Activated CD8-positive, alpha-beta T cell treated with anti-CD3 and anti-CD28 coated beads for 36 hours (primary cell): ENCODE measurements at regions not wholly inside any gene's neighbourhood (a gene's known extent, or its start where the extent isn't known, plus 50 kb on each side); places are given as distances from the start of the nearest gene placed in this dataset.

ENCODE experiments used
- ATAC-seq: fragments of 200-7000 bp; cut with Tn5 transposase; one replicate; pipeline ENCODE4 v1.10.0; 2021; ENCODE audit warnings: mild to moderate bottlenecking, moderate library complexity
- CTCF ChIA-PET: fragments of 350-600 bp; sonication (Branson Sonifier 250); formaldehyde crosslinking; loops from one replicate; lab custom pipeline; 2021; ENCODE audit warnings: antibody characterized with exemption; lab: Charles Lee
- POLR2A ChIA-PET: fragments of 350-600 bp; sonication (Branson Sonifier 250); formaldehyde crosslinking; loops from one replicate; lab custom pipeline; 2021; ENCODE audit warnings: antibody characterized with exemption; lab: Charles Lee
- DNase-seq: peaks from one replicate; pipeline ENCODE4 v3.0.0-alpha.2; 2020
- H3K27ac Mint-ChIP-seq: one replicate; pipeline ENCODE4 v1.8.0; 2021; ENCODE audit warnings: mild to moderate bottlenecking, mixed read lengths
- H3K27me3 Mint-ChIP-seq: one replicate; pipeline ENCODE4 v1.8.0; 2021; ENCODE audit warnings: mixed read lengths
- H3K36me3 Mint-ChIP-seq: one replicate; pipeline ENCODE4 v1.8.0; 2021; ENCODE audit warnings: low read depth, mixed read lengths
- H3K4me1 Mint-ChIP-seq: one replicate; pipeline ENCODE4 v1.8.0; 2021; ENCODE audit warnings: low read depth, mixed read lengths
- H3K4me3 Mint-ChIP-seq: one replicate; pipeline ENCODE4 v1.8.0; 2021; ENCODE audit warnings: mild to moderate bottlenecking, moderate library complexity, mixed read lengths
- H3K9me3 Mint-ChIP-seq: one replicate; pipeline ENCODE4 v1.8.0; 2021; ENCODE audit warnings: mixed read lengths
- CTCF ChIP-seq: fragments of 200-600 bp; IDR thresholded peaks from one replicate; pipeline ENCODE4 v1.8.0; 2022; ENCODE audit warnings: antibody characterized with exemption, mild to moderate bottlenecking
- intact Hi-C: fragments of 100-400 bp; cut with micrococcal nuclease; formaldehyde crosslinking; loops from one replicate; pipeline ENCODE4 v1.10.0; 2022

- POLR2A ChIA-PET: no interaction called here
- Mint-ChIP-seq H3K27ac (no peak overlapping the region), H3K4me3 (no peak overlapping the region), H3K9me3 (peaks cover 1% of the 10 kb centered on the region), H3K4me1 (no peaks in the 10 kb centered on the region), H3K27me3 (no peaks in the 10 kb centered on the region), H3K36me3 (no peaks in the 10 kb centered on the region)
- intact Hi-C loops: no loop called here
- CTCF ChIA-PET: no interaction called here
- ATAC-seq (no peak), DNase-seq (no peak)
- TF ChIP-seq CTCF: no peak
These were observed 279.5 kb upstream of the EPHA4 start for GRCh38 chr2:221851531-221852045.

DNA sequence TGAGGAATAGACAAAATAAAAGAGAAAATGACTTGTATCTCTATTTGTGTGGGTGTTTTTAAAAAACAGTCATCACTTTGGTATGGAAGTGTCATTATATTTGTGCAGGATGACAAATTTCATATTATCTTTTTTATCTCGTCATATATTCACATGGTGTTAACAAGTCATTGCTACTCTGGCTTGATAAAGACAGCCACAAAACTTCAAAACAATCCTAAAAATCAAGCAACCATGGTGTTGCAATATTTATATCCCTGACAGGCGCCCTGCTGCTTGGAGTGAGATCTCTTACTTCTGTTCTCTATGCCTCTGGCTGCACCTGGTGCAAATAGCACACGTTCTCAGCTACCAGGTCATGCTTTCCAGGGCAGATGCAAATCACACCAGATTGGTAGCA, 278.0 kb upstream of the EPHA4 start:
- Mint-ChIP-seq H3K9me3 (peaks cover 1% of the 10 kb centered on the region), H3K4me1 (no peaks in the 10 kb centered on the region), H3K27me3 (no peaks in the 10 kb centered on the region), H3K36me3 (no peaks in the 10 kb centered on the region), H3K27ac (no peak overlapping the region), H3K4me3 (no peak overlapping the region)
- CTCF ChIA-PET: no interaction called here
- intact Hi-C loops: no loop called here
- ATAC-seq: no peak
- TF ChIP-seq CTCF: no peak
- POLR2A ChIA-PET: no interaction called here
- DNase-seq: no peak

DNA sequence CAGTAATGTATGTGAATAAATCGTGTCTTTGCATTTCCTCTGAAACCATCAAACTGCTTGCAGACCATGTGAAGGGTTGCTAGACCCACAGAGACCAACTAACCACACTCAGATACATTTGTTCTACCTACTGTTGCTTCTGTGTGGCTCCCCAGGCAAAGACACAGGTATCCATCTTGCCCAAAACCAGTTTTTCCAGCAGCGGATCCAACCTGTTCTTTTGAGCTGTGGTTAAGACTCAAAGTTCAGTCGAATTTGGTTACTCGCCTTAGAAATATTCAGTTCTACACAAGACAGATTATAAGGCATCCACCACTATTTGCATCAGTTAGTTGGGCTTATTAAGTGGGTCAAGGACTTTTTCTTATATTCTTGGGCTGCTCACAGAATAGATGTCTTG, 276.2 kb upstream of the EPHA4 start:
- no peak overlapping the region for H3K27ac Mint-ChIP-seq
- H3K36me3 Mint-ChIP-seq: no peaks in the 10 kb centered on the region
- ChIA-PET CTCF (no interaction called here), POLR2A (no interaction called here)
- H3K4me1 Mint-ChIP-seq: no peaks in the 10 kb centered on the region
- intact Hi-C loops: no loop called here
- no peak for TF ChIP-seq CTCF
- DNase-seq (no peak), ATAC-seq (no peak)
- peaks cover 2% of the 10 kb centered on the region for H3K9me3 Mint-ChIP-seq
- no peak overlapping the region for H3K4me3 Mint-ChIP-seq
- no peaks in the 10 kb centered on the region for H3K27me3 Mint-ChIP-seq

DNA sequence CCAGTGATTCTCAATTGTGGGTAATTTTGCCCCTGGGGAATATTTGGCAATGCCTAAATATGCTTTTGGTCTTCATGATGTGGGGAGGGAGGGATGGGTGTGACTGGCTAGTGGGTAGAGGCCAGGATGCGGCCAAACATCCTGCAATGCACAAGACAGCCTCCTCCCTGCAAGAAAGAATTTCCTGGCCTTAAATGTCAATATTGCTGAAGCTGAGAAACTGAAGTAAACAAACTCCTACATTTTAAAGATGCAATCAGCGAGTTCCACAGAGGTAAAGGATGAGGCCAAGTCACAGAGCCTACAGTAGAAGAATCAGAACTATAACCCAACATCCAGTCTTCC, 272.9 kb upstream of the EPHA4 start:
- ATAC-seq (no peak), DNase-seq (no peak)
- Mint-ChIP-seq H3K27me3 (no peaks in the 10 kb centered on the region), H3K9me3 (peaks cover 2% of the 10 kb centered on the region), H3K4me1 (no peaks in the 10 kb centered on the region), H3K36me3 (no peaks in the 10 kb centered on the region), H3K27ac (no peak overlapping the region), H3K4me3 (no peak overlapping the region)
- POLR2A ChIA-PET: no interaction called here
- intact Hi-C loops: no loop called here
- no peak for TF ChIP-seq CTCF
- CTCF ChIA-PET: no interaction called here

DNA sequence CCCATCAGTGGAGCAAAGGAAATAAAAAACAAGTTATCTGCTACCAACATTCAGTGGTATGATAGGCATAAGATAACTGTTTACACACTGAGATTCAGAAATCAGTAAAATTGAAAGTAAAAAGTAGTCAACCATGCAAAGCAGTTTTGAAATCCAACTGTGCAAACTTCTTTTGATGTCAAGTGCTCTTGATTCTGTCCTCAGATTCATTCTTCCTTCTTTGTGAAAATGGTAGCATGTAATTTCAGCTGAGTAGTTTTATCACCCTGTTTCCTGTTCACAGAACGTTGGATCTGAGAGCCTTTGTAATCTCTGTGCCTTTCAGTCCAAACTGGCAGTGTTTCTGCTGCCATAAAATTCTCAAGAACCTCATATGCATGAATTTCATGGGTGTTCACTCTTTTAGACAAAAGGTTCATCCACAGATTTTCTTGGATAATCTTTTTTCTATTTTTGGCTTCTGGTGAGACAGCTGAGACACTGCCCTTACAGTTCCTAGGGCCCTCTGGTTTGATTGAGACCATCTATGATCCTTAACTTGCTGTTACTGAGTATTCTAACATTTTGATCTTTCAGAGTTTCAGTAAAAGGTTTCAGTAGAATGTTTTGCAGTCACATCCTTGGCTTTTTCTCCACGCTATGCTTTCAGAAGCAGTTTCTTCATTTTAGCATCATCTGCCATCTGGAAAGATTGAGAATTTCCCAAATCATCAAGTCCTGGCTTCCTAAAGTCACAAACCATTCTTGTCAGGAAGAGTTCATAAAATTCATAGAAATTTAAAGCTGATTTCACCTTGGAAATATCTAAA, 272.3 kb upstream of the EPHA4 start:
- ChIA-PET POLR2A (no interaction called here), CTCF (no interaction called here)
- Mint-ChIP-seq H3K4me1 (no peaks in the 10 kb centered on the region), H3K4me3 (no peak overlapping the region), H3K27me3 (no peaks in the 10 kb centered on the region), H3K9me3 (peaks cover 2% of the 10 kb centered on the region), H3K27ac (no peak overlapping the region), H3K36me3 (no peaks in the 10 kb centered on the region)
- ATAC-seq: no peak
- intact Hi-C loops: no loop called here
- no peak for TF ChIP-seq CTCF
- DNase-seq: no peak
